HEK293 (cell line): ENCODE measurements at regions not wholly inside any gene's neighbourhood (a gene's known extent, or its start where the extent isn't known, plus 50 kb on each side); places are given as distances from the start of the nearest gene placed in this dataset.

Experiments
- CTCF ChIA-PET: fragments of 350-600 bp; formaldehyde crosslinking; extraction: SDS; loops from one replicate; lab custom pipeline; 2021; ENCODE audit warnings: antibody characterized with exemption; lab: Yijun Ruan, JAX
- POLR2A ChIA-PET: fragments of 300-600 bp; formaldehyde crosslinking; extraction: SDS; loops from one replicate; lab custom pipeline; 2020; ENCODE audit warnings: antibody characterized with exemption, inconsistent platforms; lab: Yijun Ruan, JAX
- H3K27ac ChIP-seq: fragments of 200-500 bp; sonication (Bioruptor generic); 2 replicates; pipeline ENCODE4 v1.5.1; 2014; ENCODE audit warnings: low read depth, low read length, control low read depth, inconsistent platforms; ENCODE audit errors: extremely low read depth
- H3K36me3 ChIP-seq, 2 experiments: fragments of 200-500 bp in 1 of 2; sonication (Bioruptor generic) in 1 of 2; 1 replicate in 1 of 2; 2 replicates in 1 of 2; pipeline ENCODE4 v1.5.1; 2014 to 2017; ENCODE audit warnings: inconsistent platforms in 2 of 2, low read length in 2 of 2; ENCODE audit not compliant: control insufficient read depth in 2 of 2, insufficient read depth in 1 of 2
- H3K4me1 ChIP-seq: fragments of 200-500 bp; sonication (Bioruptor generic); 2 replicates; pipeline ENCODE4 v1.5.1; 2014; ENCODE audit warnings: mild to moderate bottlenecking, low read length, inconsistent platforms; ENCODE audit not compliant: control insufficient read depth, insufficient read depth
- H3K4me3 ChIP-seq: 2 replicates; pipeline ENCODE4 v1.5.1; 2011; ENCODE audit warnings: low read depth, mild to moderate bottlenecking, control low read depth, low read length, moderate library complexity
- H3K9me3 ChIP-seq: fragments of 200-500 bp; sonication (Bioruptor generic); 2 replicates; pipeline ENCODE4 v1.5.1; 2014; ENCODE audit warnings: low read depth, low read length, inconsistent platforms; ENCODE audit not compliant: control insufficient read depth, insufficient read depth
- MYNN ChIP-seq: fragments of 450-650 bp; formaldehyde crosslinking; IDR thresholded peaks from 2 replicates; pipeline ENCODE4 v1.5.1; 2016; ENCODE audit warnings: missing biosample characterization, missing genetic modification characterization, borderline replicate concordance
- OVOL3 ChIP-seq: fragments of 450-650 bp; formaldehyde crosslinking; IDR thresholded peaks from 2 replicates; pipeline ENCODE4 v1.5.1; 2016; ENCODE audit warnings: missing biosample characterization, missing genetic modification characterization
- PRDM2 ChIP-seq: fragments of 450-650 bp; formaldehyde crosslinking; IDR thresholded peaks from 2 replicates; pipeline ENCODE4 v1.5.1; 2016; ENCODE audit warnings: missing biosample characterization, missing genetic modification characterization, borderline replicate concordance
- TCF7L2 ChIP-seq: IDR thresholded peaks from 2 replicates; pipeline ENCODE4 v1.6.1; 2011; ENCODE audit warnings: low read depth, mild to moderate bottlenecking, inconsistent platforms, low read length, moderate library complexity, borderline replicate concordance
- TSHZ1 ChIP-seq: fragments of 450-650 bp; formaldehyde crosslinking; IDR thresholded peaks from 2 replicates; pipeline ENCODE4 v1.5.1; 2016; ENCODE audit warnings: missing biosample characterization, missing genetic modification characterization, borderline replicate concordance
- ZBTB8A ChIP-seq: fragments of 450-650 bp; formaldehyde crosslinking; IDR thresholded peaks from 2 replicates; pipeline ENCODE4 v1.5.1; 2016; ENCODE audit warnings: missing biosample characterization, missing genetic modification characterization
- ZEB2 ChIP-seq: fragments of 450-650 bp; formaldehyde crosslinking; IDR thresholded peaks from 2 replicates; pipeline ENCODE4 v1.5.1; 2016; ENCODE audit warnings: missing biosample characterization, missing genetic modification characterization
- ZFP37 ChIP-seq: fragments of 450-650 bp; formaldehyde crosslinking; IDR thresholded peaks from 2 replicates; pipeline ENCODE4 v1.5.1; 2016; ENCODE audit warnings: missing biosample characterization, missing genetic modification characterization
- ZFP41 ChIP-seq: fragments of 450-650 bp; formaldehyde crosslinking; IDR thresholded peaks from 2 replicates; pipeline ENCODE4 v1.5.1; 2016; ENCODE audit warnings: missing biosample characterization, missing genetic modification characterization, borderline replicate concordance
- ZNF10 ChIP-seq: fragments of 450-650 bp; formaldehyde crosslinking; IDR thresholded peaks from 2 replicates; pipeline ENCODE4 v1.5.1; 2017; ENCODE audit warnings: missing biosample characterization, missing genetic modification characterization
- ZNF133 ChIP-seq: fragments of 450-650 bp; formaldehyde crosslinking; IDR thresholded peaks from 2 replicates; pipeline ENCODE4 v1.5.1; 2016; ENCODE audit warnings: missing biosample characterization, missing genetic modification characterization
- ZNF155 ChIP-seq: fragments of 450-650 bp; formaldehyde crosslinking; IDR thresholded peaks from 2 replicates; pipeline ENCODE4 v1.5.1; 2016; ENCODE audit warnings: missing biosample characterization, missing genetic modification characterization
- ZNF202 ChIP-seq: fragments of 450-650 bp; formaldehyde crosslinking; IDR thresholded peaks from 2 replicates; pipeline ENCODE4 v1.5.1; 2016; ENCODE audit warnings: missing biosample characterization, missing genetic modification characterization, borderline replicate concordance
- ZNF23 ChIP-seq: fragments of 450-650 bp; formaldehyde crosslinking; IDR thresholded peaks from 2 replicates; pipeline ENCODE4 v1.5.1; 2016; ENCODE audit warnings: missing biosample characterization, missing genetic modification characterization, borderline replicate concordance
- ZNF248 ChIP-seq: fragments of 450-650 bp; formaldehyde crosslinking; IDR thresholded peaks from 2 replicates; pipeline ENCODE4 v1.5.1; 2017; ENCODE audit warnings: missing biosample characterization, missing genetic modification characterization
- ZNF266 ChIP-seq: fragments of 450-650 bp; formaldehyde crosslinking; IDR thresholded peaks from 2 replicates; pipeline ENCODE4 v1.5.1; 2016; ENCODE audit warnings: missing biosample characterization, missing genetic modification characterization, low read depth
- ZNF324 ChIP-seq: fragments of 450-650 bp; formaldehyde crosslinking; IDR thresholded peaks from 2 replicates; pipeline ENCODE4 v1.5.1; 2016; ENCODE audit warnings: missing biosample characterization, missing genetic modification characterization
- ZNF549 ChIP-seq: fragments of 450-650 bp; IDR thresholded peaks from 2 replicates; pipeline ENCODE4 v1.5.1; 2018; ENCODE audit warnings: missing biosample characterization, missing genetic modification characterization, mild to moderate bottlenecking, inconsistent platforms, moderate library complexity
- ZNF664 ChIP-seq: fragments of 450-650 bp; formaldehyde crosslinking; IDR thresholded peaks from 2 replicates; pipeline ENCODE4 v1.5.1; 2016; ENCODE audit warnings: missing biosample characterization, missing genetic modification characterization
- ZNF692 ChIP-seq: fragments of 450-650 bp; formaldehyde crosslinking; IDR thresholded peaks from 2 replicates; pipeline ENCODE4 v1.5.1; 2016; ENCODE audit warnings: missing biosample characterization, missing genetic modification characterization
- ZNF747 ChIP-seq: fragments of 450-650 bp; formaldehyde crosslinking; IDR thresholded peaks from 2 replicates; pipeline ENCODE4 v1.5.1; 2016; ENCODE audit warnings: missing biosample characterization, missing genetic modification characterization
- ZNF776 ChIP-seq: fragments of 450-650 bp; formaldehyde crosslinking; IDR thresholded peaks from 2 replicates; pipeline ENCODE4 v1.5.0; 2017; ENCODE audit warnings: missing biosample characterization, missing genetic modification characterization, borderline replicate concordance
- ZSCAN30 ChIP-seq: fragments of 450-650 bp; IDR thresholded peaks from 2 replicates; pipeline ENCODE4 v1.5.1; 2018; ENCODE audit warnings: missing biosample characterization, mild to moderate bottlenecking, missing genetic modification characterization, moderate library complexity

GRCh38 chr17:71276079-71276478, 844.7 kb upstream of the SOX9 start (continued):
- TF ChIP-seq ZNF248 (tag by site-specific recombination) = no peak
- no peak for TF ChIP-seq ZFP37
- TF ChIP-seq ZNF266 = no peak
- no peak for TF ChIP-seq ZNF747 (tag by site-specific recombination)
- no peak for TF ChIP-seq ZNF23
- no peak for TF ChIP-seq ZNF664 (tag by site-specific recombination)
- no peak for TF ChIP-seq ZBTB8A (tag by site-specific recombination)

- Histone ChIP-seq H3K36me3 (no peaks in the 10 kb centered on the region), H3K4me3 (no peak overlapping the region), H3K27ac (no peak overlapping the region), H3K4me1 (peaks cover 4% of the 10 kb centered on the region), H3K9me3 (no peaks in the 10 kb centered on the region)
- CTCF ChIA-PET = interaction anchor here (1.4 kb wide), 1 partner anchor 21 kb away, joined by 5 read pairs; no protein-coding TSS in a partner anchor
- POLR2A ChIA-PET = no interaction called here
- no peak for TF ChIP-seq ZNF155 (tag by site-specific recombination)
- TF ChIP-seq ZNF692 (tag by site-specific recombination) = no peak
- no peak for TF ChIP-seq ZEB2 (tag by site-specific recombination)
- no peak for TF ChIP-seq ZSCAN30 (tag by site-specific recombination)
- no peak for TF ChIP-seq ZNF133 (tag by site-specific recombination)
- TF ChIP-seq TCF7L2 = no peak
- no peak for TF ChIP-seq PRDM2
- TF ChIP-seq OVOL3 (tag by site-specific recombination) = no peak
- no peak for TF ChIP-seq ZNF776 (tag by site-specific recombination)
- no peak for TF ChIP-seq ZNF202 (tag by site-specific recombination)
- no peak for TF ChIP-seq ZNF10 (tag by site-specific recombination)
- no peak for TF ChIP-seq ZFP41
- TF ChIP-seq MYNN (tag by site-specific recombination) = no peak
- no peak for TF ChIP-seq ZNF324 (tag by site-specific recombination)
- TF ChIP-seq ZNF549 (tag by site-specific recombination) = no peak
- TF ChIP-seq TSHZ1 (tag by site-specific recombination) = no peak
These were observed 837.3 kb upstream of the SOX9 start for GRCh38 chr17:71283486-71283885.
